ENCODE measurements at regions not wholly inside any gene's neighbourhood (a gene's known extent, or its start where the extent isn't known, plus 50 kb on each side); places are given as distances from the start of the nearest gene placed in this dataset.

DNA sequence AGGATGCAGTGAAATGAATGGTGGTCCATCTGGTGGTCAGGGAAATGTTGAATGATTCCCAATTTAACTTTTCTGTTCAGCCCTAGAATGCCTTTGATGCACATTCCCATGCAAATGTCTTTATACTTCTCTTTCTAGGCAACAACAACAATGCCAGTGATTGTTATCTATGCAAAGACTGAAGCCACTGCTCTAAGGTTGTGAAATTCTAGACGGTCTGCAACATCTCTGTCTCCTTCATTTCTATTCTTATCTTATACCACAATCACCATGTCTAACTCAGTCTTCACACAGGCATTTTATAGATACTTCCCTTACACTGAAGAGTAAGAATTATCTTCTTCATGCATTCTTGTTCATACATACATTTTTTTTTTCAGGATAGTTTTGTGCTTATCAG lies 84.5 kb downstream of the HPGD start:
- no peak for TF ChIP-seq EP300 (IDR thresholded peaks at IDR 0.05)
- no peak for TF ChIP-seq POLR2AphosphoS5 (IDR thresholded peaks at IDR 0.05)
